Hepatocyte (in vitro differentiated cells): ENCODE measurements at regions not wholly inside any gene's neighbourhood (a gene's known extent, or its start where the extent isn't known, plus 50 kb on each side); places are given as distances from the start of the nearest gene placed in this dataset.

Experiments
- EZH2 ChIP-seq: fragments of 200-600 bp; sonication (generic); IDR thresholded peaks from 2 replicates; pipeline ENCODE4 v1.6.1; 2016; ENCODE audit warnings: antibody characterized with exemption, mild to moderate bottlenecking, borderline replicate concordance
- EZH2phosphoT487 ChIP-seq: fragments of 200-600 bp; sonication (generic); IDR thresholded peaks from one replicate; pipeline ENCODE4 v1.6.1; 2018; ENCODE audit warnings: antibody characterized with exemption, mild to moderate bottlenecking, low read depth, moderate library complexity; ENCODE audit not compliant: unreplicated experiment, severe bottlenecking
- TF ChIP-seq, protein P1 (sequence below): fragments of 200-600 bp; sonication (generic); IDR thresholded peaks from 2 replicates; pipeline ENCODE4 v1.5.1; 2016; ENCODE audit warnings: antibody characterized with exemption, mild to moderate bottlenecking; ENCODE audit not compliant: poor library complexity

DNA sequence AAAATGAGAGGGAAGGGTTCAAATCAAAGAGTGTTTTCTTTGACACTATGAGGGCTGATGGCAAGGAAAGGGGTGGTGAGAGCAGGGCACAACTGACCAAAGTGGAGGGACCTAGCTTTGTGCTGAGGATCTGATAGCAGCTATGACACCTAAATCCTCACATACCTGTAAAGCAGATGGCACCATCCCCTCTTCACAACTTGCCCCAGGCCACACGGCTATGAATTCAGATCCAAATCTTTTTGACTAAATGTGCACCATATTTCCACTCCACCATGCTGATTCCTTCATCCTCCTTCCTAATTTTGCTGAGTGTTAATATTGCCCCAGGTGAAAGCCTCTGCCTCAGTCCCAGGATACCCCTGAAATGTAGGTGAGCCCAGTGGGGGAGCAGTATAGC is 385.7 kb downstream of the PLPP3 start:
- TF ChIP-seq, protein P1, sequence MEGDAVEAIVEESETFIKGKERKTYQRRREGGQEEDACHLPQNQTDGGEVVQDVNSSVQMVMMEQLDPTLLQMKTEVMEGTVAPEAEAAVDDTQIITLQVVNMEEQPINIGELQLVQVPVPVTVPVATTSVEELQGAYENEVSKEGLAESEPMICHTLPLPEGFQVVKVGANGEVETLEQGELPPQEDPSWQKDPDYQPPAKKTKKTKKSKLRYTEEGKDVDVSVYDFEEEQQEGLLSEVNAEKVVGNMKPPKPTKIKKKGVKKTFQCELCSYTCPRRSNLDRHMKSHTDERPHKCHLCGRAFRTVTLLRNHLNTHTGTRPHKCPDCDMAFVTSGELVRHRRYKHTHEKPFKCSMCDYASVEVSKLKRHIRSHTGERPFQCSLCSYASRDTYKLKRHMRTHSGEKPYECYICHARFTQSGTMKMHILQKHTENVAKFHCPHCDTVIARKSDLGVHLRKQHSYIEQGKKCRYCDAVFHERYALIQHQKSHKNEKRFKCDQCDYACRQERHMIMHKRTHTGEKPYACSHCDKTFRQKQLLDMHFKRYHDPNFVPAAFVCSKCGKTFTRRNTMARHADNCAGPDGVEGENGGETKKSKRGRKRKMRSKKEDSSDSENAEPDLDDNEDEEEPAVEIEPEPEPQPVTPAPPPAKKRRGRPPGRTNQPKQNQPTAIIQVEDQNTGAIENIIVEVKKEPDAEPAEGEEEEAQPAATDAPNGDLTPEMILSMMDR: no peak
- TF ChIP-seq EZH2 (no peak), EZH2phosphoT487 (no peak)
